GM18507 (cell line): ENCODE measurements at regions not wholly inside any gene's neighbourhood (a gene's known extent, or its start where the extent isn't known, plus 50 kb on each side); places are given as distances from the start of the nearest gene placed in this dataset.

Experiments used
- DNase-seq: peaks from one replicate; pipeline ENCODE4 v3.0.0; 2011; ENCODE audit warnings: low read depth; ENCODE audit not compliant: insufficient read length; ENCODE audit errors: extremely low spot score
- FAIRE-seq: peaks from 2 replicates; lab custom pipeline; 2011; peaks lifted over from hg19 to GRCh38; lab: Jason Lieb, UNC

GRCh38 chr13:105804561-105805190, 730.8 kb downstream of the EFNB2 start:
- no peak for FAIRE-seq
- no peak for DNase-seq

DNA sequence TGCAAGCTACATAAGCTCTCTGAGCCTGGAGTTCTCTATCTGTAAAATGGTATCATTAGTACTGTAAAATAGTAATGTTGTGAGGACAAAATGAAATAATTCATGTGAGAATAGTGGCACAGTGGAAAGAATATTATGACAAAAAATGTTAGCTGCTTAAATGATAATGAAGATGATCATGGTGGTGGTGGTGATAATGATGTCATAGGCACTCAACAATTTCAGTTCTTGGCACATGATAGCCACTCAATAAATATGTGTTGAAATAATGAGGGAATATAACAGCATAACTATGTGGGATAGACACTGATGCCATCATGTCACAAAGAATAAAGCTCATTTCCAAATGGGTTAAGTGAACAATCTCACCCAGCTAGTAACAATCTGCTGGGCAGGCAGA, 736.3 kb downstream of the EFNB2 start:
- DNase-seq (no peak), FAIRE-seq (no peak)

- no peak for FAIRE-seq
- no peak for DNase-seq
Observed at GRCh38 chr13:105798541-105798940, 736.9 kb downstream of the EFNB2 start.

- DNase-seq (no peak), FAIRE-seq (no peak)
Observed at GRCh38 chr13:105796081-105796480, 739.4 kb downstream of the EFNB2 start.

DNA sequence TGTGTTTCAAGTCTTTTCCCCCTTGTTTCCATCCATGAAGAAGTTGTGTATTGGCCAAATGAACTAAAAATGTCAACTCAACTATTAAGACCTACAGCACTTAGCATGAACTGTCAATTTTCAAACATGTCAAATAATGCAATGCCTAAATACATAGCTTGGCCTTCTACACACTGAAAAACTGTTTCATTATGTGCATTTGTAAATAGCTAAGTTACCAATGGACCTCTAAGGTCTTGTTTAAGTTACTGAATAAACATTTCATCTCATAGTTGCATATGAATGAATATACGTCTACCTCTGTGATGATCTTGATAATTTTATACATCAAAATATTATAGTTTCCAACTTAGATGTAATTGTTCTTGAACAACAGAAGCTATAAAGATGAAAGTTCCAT, 744.5 kb downstream of the EFNB2 start:
- DNase-seq (no peak), FAIRE-seq (no peak)

DNA sequence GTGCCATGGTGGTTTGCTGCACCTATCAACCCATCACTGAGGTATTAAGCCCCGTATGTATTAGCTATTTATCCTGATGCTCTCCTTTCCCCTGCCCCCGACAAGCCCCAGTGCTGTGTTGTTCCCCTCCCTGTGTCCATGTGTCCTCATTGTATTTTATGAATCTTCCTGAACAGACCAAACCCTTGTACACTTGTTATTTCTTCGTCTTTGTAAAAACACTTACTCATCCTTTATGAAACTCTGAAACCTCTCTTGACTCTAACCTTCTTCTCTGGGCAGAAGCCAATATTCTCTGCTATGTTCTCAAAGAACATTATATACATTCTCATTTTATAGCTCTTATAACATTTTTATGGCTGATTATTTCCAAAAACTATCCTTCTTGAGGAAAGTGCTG, 746.9 kb downstream of the EFNB2 start:
- DNase-seq (no peak), FAIRE-seq (no peak)

- FAIRE-seq: no peak
- no peak for DNase-seq
Observed at GRCh38 chr13:105787632-105788031, 747.8 kb downstream of the EFNB2 start.

DNA sequence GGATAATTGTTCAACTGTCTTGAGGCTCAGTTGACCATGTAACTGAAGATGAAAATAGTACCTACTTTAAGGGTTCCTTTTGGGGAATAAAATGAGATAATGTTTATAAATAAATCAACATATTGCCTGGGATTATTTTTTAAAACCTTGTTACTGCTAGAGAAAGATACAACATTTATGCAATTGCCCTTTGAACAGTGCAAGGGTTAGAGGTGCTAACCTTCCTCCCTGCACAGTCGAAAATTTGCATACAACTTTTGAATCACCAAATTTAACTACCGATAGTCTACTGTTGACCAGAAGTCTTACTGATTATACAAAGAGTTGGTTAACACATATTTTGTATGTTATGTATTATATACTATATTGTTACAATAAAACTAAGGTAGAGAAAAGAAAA, 750.0 kb downstream of the EFNB2 start:
- DNase-seq (no peak), FAIRE-seq (no peak)

- FAIRE-seq: no peak
Observed at GRCh38 chr13:105783261-105783660, 752.2 kb downstream of the EFNB2 start.

GRCh38 chr13:105778196-105778595, 757.3 kb downstream of the EFNB2 start:
- DNase-seq: no peak
- FAIRE-seq: no peak

More at GRCh38 chr13:105783261-105783660, 752.2 kb downstream of the EFNB2 start:
- DNase-seq: no peak

DNA sequence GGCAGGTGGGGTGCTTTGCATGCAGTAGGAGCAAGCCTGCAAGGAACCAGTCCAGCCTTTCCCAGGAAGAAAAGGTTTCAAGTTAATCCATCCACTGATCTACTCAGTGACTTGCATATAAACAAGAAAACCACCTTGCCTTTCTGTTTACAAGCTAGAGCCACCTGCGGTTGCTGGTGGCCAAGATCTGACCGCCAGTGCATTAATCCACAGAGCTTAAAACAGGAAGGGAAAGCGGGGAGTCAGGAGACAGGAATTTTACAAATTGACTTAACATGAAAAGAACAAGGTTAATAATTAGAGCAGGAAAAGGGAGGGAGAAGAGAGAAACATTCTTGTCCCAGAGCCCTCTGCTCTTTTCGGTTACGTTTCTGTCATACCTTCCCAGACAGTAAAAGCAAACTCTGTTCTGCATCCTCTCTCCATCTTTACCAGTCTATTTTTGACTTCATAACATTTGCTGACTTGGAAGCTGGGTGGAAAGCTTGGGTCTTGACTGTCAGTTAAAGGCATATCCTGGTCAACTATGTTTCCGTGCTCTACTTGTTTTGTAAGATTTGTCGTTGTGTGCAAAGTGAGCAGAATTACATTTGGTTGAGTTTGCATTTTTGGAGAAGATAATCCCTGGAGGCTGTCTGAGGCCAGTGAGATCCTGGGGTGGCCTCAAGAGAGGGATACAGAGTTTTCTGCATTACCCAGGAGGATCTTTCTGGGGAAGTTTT, 760.6 kb downstream of the EFNB2 start:
- DNase-seq (no peak), FAIRE-seq (no peak)

DNA sequence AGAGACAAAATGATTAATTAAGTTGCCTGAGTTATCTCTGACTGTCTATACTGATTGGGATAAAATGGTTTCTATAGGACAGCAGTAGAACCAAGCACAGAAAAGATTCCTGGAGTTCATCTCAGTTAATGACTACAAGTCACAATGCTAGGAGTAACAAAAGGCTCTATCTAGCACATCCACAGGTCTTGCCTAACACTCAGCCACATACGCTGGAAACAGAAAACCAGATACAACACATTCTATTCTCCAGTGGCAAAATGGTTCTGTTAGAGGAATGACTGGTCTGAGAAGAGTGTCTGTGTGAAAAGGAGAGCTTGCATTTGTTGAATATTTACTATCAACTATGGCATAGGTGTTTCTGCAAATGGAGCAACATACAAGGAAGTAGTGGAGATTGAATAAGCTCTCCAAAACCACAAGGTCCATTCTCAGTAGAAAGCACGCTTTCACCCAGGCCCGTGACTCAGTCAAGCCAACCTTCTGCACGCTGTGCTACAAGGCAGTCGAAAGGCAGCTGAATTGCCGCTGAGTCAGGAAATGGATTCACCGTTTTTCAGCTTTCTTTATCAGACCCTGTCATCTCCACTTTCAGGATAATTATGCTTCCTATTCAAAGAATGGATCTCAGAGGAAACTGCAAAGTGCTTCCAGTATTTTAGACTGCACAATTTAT, 761.5 kb downstream of the EFNB2 start:
- FAIRE-seq: no peak
- DNase-seq: no peak

DNA sequence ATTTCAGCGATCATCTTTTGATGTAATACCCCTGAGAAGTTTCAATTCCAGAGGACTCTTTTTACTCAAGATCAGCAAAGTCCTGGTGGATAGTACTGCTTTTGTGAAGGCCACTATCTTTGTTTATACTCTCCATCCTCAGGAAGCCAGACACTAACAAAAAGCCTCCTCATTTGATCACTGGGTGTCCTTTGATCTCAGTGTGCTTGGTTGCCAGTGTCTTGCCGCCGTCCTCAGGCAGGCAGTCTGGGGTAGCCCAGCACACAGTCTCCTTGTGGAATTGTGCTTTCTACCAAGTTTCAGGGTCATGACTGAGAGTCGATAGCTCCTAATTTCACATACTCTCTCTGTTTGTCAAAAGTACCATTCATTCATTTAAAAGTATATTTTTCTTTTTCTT, 762.2 kb downstream of the EFNB2 start:
- FAIRE-seq (no peak), DNase-seq (no peak)

DNA sequence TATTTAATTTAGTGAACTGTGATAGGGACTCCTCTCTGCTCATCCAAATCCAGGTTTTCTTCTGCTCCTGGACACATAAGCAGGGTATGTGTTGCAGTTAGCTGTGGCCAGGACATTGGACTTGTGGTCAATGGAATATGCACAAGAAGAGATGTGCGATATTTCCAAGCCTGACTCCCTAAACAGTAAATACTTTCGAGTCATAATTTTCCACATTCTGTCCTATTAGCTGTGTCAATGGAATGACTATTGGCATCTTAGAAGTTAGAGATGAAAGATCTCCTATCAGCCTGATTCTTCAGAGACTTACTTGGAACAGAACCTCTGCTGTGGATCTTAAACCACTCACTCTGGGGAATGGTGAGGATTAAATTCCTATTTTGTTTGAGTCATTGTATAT, 771.0 kb downstream of the EFNB2 start:
- FAIRE-seq: no peak
- DNase-seq: no peak

DNA sequence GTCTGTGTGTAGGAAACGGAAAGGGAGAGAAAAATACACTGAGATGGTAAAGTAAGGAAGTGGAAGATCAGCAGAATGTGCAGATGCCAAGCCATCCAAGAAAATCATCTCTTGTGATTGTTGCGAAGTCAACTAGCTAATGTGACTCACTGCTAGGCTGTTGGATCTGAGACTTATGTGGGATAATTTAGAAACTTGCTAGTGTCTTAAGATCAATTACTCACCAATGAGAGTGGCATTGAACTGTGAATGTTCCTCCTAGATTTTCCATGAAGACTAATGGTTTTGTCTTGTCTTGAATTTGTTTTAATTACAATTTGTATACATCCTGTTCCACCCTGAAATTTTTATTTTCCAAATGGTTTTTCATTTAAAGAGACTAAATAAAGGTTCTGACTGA, 771.6 kb downstream of the EFNB2 start:
- DNase-seq (no peak), FAIRE-seq (no peak)

DNA sequence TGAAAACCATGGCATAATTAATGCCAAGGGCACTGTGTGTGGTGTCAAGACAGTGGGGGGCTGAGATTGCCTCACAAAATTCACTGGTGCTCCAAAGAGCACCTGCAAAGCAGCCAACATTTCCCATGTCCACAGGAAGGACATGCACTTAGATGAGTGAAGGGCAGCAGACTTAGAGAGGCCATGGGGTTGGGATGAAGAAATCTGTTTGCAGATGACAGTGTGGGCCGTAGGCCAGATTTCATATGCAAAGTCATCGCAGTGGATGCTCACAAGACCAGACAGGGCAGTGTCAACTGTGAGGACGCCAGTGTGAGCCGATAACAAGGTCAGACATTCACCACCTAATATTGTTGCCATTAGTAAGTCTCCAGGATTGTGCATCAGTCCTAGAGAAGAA, 773.4 kb downstream of the EFNB2 start:
- FAIRE-seq: no peak

GRCh38 chr13:105758918-105759860, 776.3 kb downstream of the EFNB2 start:
- no peak for FAIRE-seq
- no peak for DNase-seq

More for the DNA sequence above, 773.4 kb downstream of the EFNB2 start:
- DNase-seq: no peak

DNA sequence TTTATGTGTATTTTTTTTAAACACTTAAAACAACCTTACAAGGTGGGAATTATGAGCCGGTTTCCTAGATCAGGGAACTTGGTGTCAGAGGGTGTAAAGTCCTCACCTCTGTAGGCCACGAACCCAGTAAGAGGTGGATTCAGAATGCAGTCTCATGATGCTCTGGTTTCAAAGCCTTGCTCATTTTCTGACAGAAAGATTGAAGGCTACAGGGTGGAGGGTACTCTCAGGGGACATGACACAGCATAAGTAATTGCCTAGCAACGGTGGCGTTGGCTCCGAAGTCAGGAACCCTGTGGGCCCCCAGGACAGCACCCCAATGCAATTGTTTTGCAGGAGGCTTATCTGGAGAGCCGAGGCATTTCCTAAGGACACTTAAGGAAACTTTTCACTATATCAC, 794.7 kb downstream of the EFNB2 start:
- DNase-seq: no peak
- FAIRE-seq: no peak

- no peak for DNase-seq
- FAIRE-seq: no peak
Observed at GRCh38 chr13:105737688-105738087, 797.8 kb downstream of the EFNB2 start.

DNA sequence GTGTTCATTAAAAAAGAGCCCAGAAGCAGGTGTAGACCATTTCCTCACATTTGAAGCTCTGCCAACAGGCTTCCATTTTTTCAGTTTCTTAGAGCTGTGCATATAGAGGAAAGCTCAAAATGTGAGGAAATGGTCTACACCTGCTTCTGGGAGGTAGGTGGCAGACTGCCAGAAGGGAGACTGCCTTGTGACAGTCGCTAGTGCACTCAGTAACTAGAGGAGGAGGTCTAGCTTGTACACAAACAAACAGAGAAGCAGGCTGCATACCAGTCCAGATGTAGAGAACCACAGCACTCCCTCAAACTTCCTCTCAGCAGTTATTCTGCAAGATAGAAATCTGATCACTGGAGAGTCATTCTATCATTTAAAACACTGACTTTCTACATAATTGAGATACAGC, 800.2 kb downstream of the EFNB2 start:
- DNase-seq (no peak), FAIRE-seq (no peak)
